Keratinocyte (primary cell): ENCODE measurements at regions not wholly inside any gene's neighbourhood (a gene's known extent, or its start where the extent isn't known, plus 50 kb on each side); places are given as distances from the start of the nearest gene placed in this dataset.

Experiments
- DNase-seq: peaks from one replicate; pipeline ENCODE4 v3.0.0-alpha.2; 2011; ENCODE audit warnings: low read depth, missing footprints, low spot score
- FAIRE-seq: peaks from 2 replicates; lab custom pipeline; 2011; peaks lifted over from hg19 to GRCh38; lab: Jason Lieb, UNC
- H2AFZ ChIP-seq: 2 replicates; pipeline ENCODE4 v1.6.0; 2012; ENCODE audit warnings: low read length, control low read depth, inconsistent platforms; ENCODE audit not compliant: control insufficient read depth
- H3K27ac ChIP-seq: 2 replicates; pipeline ENCODE4 v1.5.1; 2011; ENCODE audit warnings: low read length; ENCODE audit not compliant: control insufficient read depth, insufficient read depth
- H3K27me3 ChIP-seq: 3 replicates; pipeline ENCODE4 v1.6.0; 2011; ENCODE audit warnings: low read length; ENCODE audit not compliant: control insufficient read depth, insufficient read depth; ENCODE audit errors: extremely low read depth
- H3K36me3 ChIP-seq, 2 experiments: 2 replicates in 1 of 2; 3 replicates in 1 of 2; pipeline ENCODE4 v1.5.1; 2011; ENCODE audit warnings: low read length in 2 of 2, mild to moderate bottlenecking in 1 of 2; ENCODE audit not compliant: control insufficient read depth in 2 of 2, insufficient read depth in 2 of 2; ENCODE audit errors: extremely low read depth in 1 of 2
- H3K4me1 ChIP-seq: 3 replicates; pipeline ENCODE4 v1.5.1; 2011; ENCODE audit warnings: low read length; ENCODE audit not compliant: control insufficient read depth, insufficient read depth; ENCODE audit errors: extremely low read depth
- H3K4me2 ChIP-seq: 3 replicates; pipeline ENCODE4 v1.6.0; 2011; ENCODE audit warnings: low read depth, low read length; ENCODE audit not compliant: control insufficient read depth, insufficient read depth; ENCODE audit errors: extremely low read depth
- H3K4me3 ChIP-seq, 3 experiments: fragments of 200-600 bp in 1 of 3; sonication (generic) in 1 of 3; 2 replicates in 2 of 3; 3 replicates in 1 of 3; pipeline ENCODE4 v1.5.1; 2011 to 2016; ENCODE audit warnings: low read length in 3 of 3, mild to moderate bottlenecking in 3 of 3, control low read depth in 2 of 3, inconsistent platforms in 1 of 3, low read depth in 1 of 3, mixed read lengths in 1 of 3, mixed run types in 1 of 3, moderate library complexity in 1 of 3; ENCODE audit not compliant: control insufficient read depth in 2 of 3, insufficient read depth in 2 of 3; ENCODE audit errors: extremely low read depth in 1 of 3
- H3K79me2 ChIP-seq: 2 replicates; pipeline ENCODE4 v1.6.0; 2012; ENCODE audit warnings: low read length; ENCODE audit not compliant: control insufficient read depth, insufficient read depth
- H3K9ac ChIP-seq: 3 replicates; pipeline ENCODE4 v1.6.0; 2011; ENCODE audit warnings: low read length; ENCODE audit not compliant: control insufficient read depth, insufficient read depth; ENCODE audit errors: extremely low read depth
- H3K9me1 ChIP-seq: 3 replicates; pipeline ENCODE4 v1.6.0; 2011; ENCODE audit warnings: low read length; ENCODE audit not compliant: control insufficient read depth, insufficient read depth; ENCODE audit errors: extremely low read depth
- H3K9me3 ChIP-seq: 2 replicates; pipeline ENCODE4 v1.5.1; 2012; ENCODE audit warnings: low read depth, low read length; ENCODE audit not compliant: control insufficient read depth
- H4K20me1 ChIP-seq: 3 replicates; pipeline ENCODE4 v1.6.0; 2011; ENCODE audit warnings: low read length; ENCODE audit not compliant: control insufficient read depth, insufficient read depth; ENCODE audit errors: extremely low read depth
- CTCF ChIP-seq, 3 experiments: IDR thresholded peaks in 1 of 3; conservative IDR thresholded peaks in 1 of 3; optimal IDR thresholded peaks in 1 of 3; 2 replicates in 2 of 3; 3 replicates in 1 of 3; pipeline versions ENCODE3 to v1.5.1; 2011; ENCODE audit warnings: low read length in 3 of 3, mild to moderate bottlenecking in 3 of 3, moderate library complexity in 2 of 3, control low read depth in 1 of 3, inconsistent platforms in 1 of 3; ENCODE audit not compliant: insufficient read depth in 2 of 3; ENCODE audit errors: extremely low read depth in 1 of 3
- EZH2 ChIP-seq: IDR thresholded peaks from one replicate; pipeline ENCODE4 v1.6.1; 2012; ENCODE audit warnings: inconsistent platforms, mild to moderate bottlenecking, low read length, moderate library complexity
- dilution Hi-C: fragments of 300-500 bp; cut with MboI; formaldehyde crosslinking; loops from one replicate; pipeline ENCODE4 v1.7.0; 2020; ENCODE audit warnings: low sequenced_read_pairs; ENCODE audit not compliant: extremely low pct_ligation_motif_present

GRCh38 chr11:33944345-33944692, 52.4 kb upstream of the LMO2 start:
- Histone ChIP-seq H3K27me3 (no peaks in the 10 kb centered on the region), H3K4me3 (no peak overlapping the region), H3K36me3 (no peaks in the 10 kb centered on the region), H3K4me1 (peaks cover 5% of the 10 kb centered on the region), H2AFZ (no peak overlapping the region), H3K4me2 (no peak overlapping the region), H3K9ac (no peak overlapping the region), H3K79me2 (no peaks in the 10 kb centered on the region), H3K27ac (no peak overlapping the region), H3K9me3 (no peaks in the 10 kb centered on the region), H3K9me1 (no peaks in the 10 kb centered on the region), H4K20me1 (no peaks in the 10 kb centered on the region)
- TF ChIP-seq EZH2, result no peak
- dilution Hi-C loops, result no loop called here
- DNase-seq, result no peak
- FAIRE-seq, result no peak

- no peak overlapping the region for H3K4me2 ChIP-seq
- dilution Hi-C loops, result no loop called here
- H3K4me1 ChIP-seq, result peaks cover 5% of the 10 kb centered on the region
- H3K9me3 ChIP-seq, result no peaks in the 10 kb centered on the region
- no peaks in the 10 kb centered on the region for H3K27me3 ChIP-seq
- DNase-seq, result no peak
- no peaks in the 10 kb centered on the region for H3K9me1 ChIP-seq
- no peaks in the 10 kb centered on the region for H4K20me1 ChIP-seq
- TF ChIP-seq CTCF (optimal IDR thresholded peaks at IDR 0.05 in 1 of 3, IDR thresholded peaks at IDR 0.05 in 1 of 3, conservative IDR thresholded peaks at IDR 0.05 in 1 of 3; ENCODE audit: extremely low read depth in 1 of 3, insufficient read depth in 2 of 3, low read length in 3 of 3), result no peak
- TF ChIP-seq EZH2, result no peak
- no peak overlapping the region for H3K27ac ChIP-seq
- no peak overlapping the region for H3K9ac ChIP-seq
- no peaks in the 10 kb centered on the region for H3K36me3 ChIP-seq
- H3K79me2 ChIP-seq, result no peaks in the 10 kb centered on the region
- H3K4me3 ChIP-seq, result no peak overlapping the region
- no peak for FAIRE-seq
- no peak overlapping the region for H2AFZ ChIP-seq
Observed at GRCh38 chr11:33942954-33943353, 51.1 kb upstream of the LMO2 start.

- Histone ChIP-seq H3K27ac (no peak overlapping the region), H4K20me1 (no peaks in the 10 kb centered on the region), H3K36me3 (no peaks in the 10 kb centered on the region), H2AFZ (no peak overlapping the region), H3K4me2 (no peak overlapping the region), H3K79me2 (no peaks in the 10 kb centered on the region), H3K4me1 (peaks cover 13% of the 10 kb centered on the region), H3K27me3 (no peaks in the 10 kb centered on the region), H3K9me3 (no peaks in the 10 kb centered on the region), H3K9ac (no peak overlapping the region), H3K9me1 (no peaks in the 10 kb centered on the region), H3K4me3 (no peak overlapping the region)
- dilution Hi-C loops, result no loop called here
- DNase-seq (no peak), FAIRE-seq (no peak)
- TF ChIP-seq CTCF (optimal IDR thresholded peaks at IDR 0.05 in 1 of 3, IDR thresholded peaks at IDR 0.05 in 1 of 3, conservative IDR thresholded peaks at IDR 0.05 in 1 of 3; ENCODE audit: extremely low read depth in 1 of 3, insufficient read depth in 2 of 3, low read length in 3 of 3) (no peak), EZH2 (no peak)
Observed at GRCh38 chr11:33941637-33942160, 49.8 kb upstream of the LMO2 start.
